ENCODE measurements at regions not wholly inside any gene's neighbourhood (a gene's known extent, or its start where the extent isn't known, plus 50 kb on each side); places are given as distances from the start of the nearest gene placed in this dataset.

GRCh38 chr1:213826891-213827290 lies 160.9 kb upstream of the PROX1 start:
- TF ChIP-seq POLR2A (IDR thresholded peaks at IDR 0.05; ENCODE audit: low read depth, low read length) (no peak), TAF1 (IDR thresholded peaks at IDR 0.05; ENCODE audit: borderline replicate concordance, low read depth, low read length) (no peak), POLR2AphosphoS5 (IDR thresholded peaks at IDR 0.05; ENCODE audit: low read depth, low read length) (no peak)

Data from GM12892 (cell line).